IPS-18a (cell line): ENCODE measurements at regions not wholly inside any gene's neighbourhood (a gene's known extent, or its start where the extent isn't known, plus 50 kb on each side); places are given as distances from the start of the nearest gene placed in this dataset.

Source experiments
- H3K27ac ChIP-seq: one replicate; pipeline ENCODE4 v1.5.1; 2013; ENCODE audit warnings: low read length
- H3K27me3 ChIP-seq: one replicate; pipeline ENCODE4 v1.6.1; 2013; ENCODE audit warnings: mild to moderate bottlenecking, low read length; ENCODE audit not compliant: control insufficient read depth, insufficient read depth
- H3K36me3 ChIP-seq: one replicate; pipeline ENCODE4 v1.6.1; 2013; ENCODE audit warnings: low read depth, low read length; ENCODE audit not compliant: control insufficient read depth
- H3K4me1 ChIP-seq: one replicate; pipeline ENCODE4 v1.6.1; 2013; ENCODE audit warnings: low read depth, low read length; ENCODE audit not compliant: control insufficient read depth
- H3K4me3 ChIP-seq: one replicate; pipeline ENCODE4 v1.5.1; 2013; ENCODE audit warnings: low read length
- H3K9ac ChIP-seq: one replicate; pipeline ENCODE4 v1.6.1; 2013; ENCODE audit warnings: mild to moderate bottlenecking, low read length, moderate library complexity
- H3K9me3 ChIP-seq: one replicate; pipeline ENCODE4 v1.6.1; 2013; ENCODE audit warnings: low read depth, low read length; ENCODE audit not compliant: control insufficient read depth

DNA sequence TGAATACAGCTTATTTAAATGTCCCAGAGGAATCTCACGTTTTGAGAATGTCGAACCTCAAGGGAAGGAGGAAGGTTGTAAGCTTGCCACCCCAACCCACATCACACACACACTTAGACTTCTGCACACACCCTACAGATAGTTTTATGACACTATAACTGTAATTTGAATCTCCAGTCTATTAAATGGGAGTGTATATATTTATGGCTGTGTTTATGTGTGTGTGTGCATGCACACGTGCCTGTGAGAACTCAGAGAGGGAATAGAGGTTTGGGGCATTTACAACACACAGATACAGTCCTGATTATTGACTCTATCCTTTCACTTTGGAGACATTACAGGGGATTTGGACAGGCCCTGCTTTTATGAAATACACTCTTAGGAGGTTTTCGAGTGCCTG lies 171.5 kb upstream of the MAF start:
- H3K9me3 ChIP-seq = no peaks in the 10 kb centered on the region
- peaks cover 15% of the 10 kb centered on the region for H3K4me1 ChIP-seq
- H3K27me3 ChIP-seq = peaks cover 12% of the 10 kb centered on the region
- H3K27ac ChIP-seq = no peak overlapping the region
- H3K36me3 ChIP-seq = no peaks in the 10 kb centered on the region
- no peak overlapping the region for H3K4me3 ChIP-seq
- H3K9ac ChIP-seq = no peak overlapping the region

DNA sequence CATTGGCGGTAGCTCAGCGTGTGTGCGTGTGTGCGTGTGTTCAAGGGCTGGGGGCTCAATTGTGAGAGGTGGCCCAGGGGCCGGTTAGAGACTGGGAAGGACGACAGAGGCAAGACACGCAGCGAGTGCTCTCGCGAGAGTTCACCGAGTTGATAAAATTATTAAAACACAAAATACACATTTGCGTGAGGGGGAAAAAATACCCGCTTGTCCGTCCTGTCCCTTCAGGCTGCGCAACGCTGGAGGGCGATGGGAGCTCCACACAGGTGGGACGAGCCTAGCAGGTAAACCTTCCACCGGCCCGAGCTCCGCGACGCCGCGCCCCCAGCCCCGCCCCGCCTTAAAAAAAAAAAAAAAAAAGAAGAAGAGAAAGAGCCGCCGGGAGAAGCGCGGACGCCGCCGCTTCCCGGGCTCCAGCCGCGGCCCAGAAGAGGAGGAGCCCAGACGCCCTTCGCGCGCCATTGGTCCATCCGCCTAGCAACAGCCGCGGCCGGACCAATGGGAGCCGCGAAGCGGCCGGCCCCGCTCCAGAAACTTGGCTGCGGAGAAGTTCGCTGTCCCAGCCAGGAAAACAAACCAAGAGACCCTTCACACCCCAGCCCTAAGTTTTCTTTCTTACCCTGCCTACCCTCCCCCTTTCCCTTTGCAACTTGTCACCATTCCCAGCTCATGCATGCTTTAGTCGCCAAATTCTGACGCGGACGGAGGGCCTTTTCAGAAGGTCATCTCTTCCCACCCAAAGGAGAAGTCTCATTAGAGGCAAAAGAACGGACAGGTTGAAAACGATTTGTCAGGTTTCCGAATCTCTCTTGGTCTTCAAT lies 169.9 kb upstream of the MAF start:
- H3K27me3 ChIP-seq = peaks cover 12% of the 10 kb centered on the region
- peaks cover 6% of the 10 kb centered on the region for H3K4me1 ChIP-seq
- H3K36me3 ChIP-seq = no peaks in the 10 kb centered on the region
- peak overlapping the region; percentile 80 for H3K4me3 ChIP-seq
- H3K9ac ChIP-seq = peak overlapping the region; percentile 63
- H3K9me3 ChIP-seq = no peaks in the 10 kb centered on the region
- no peak overlapping the region for H3K27ac ChIP-seq

- no peaks in the 10 kb centered on the region for H3K36me3 ChIP-seq
- peaks cover 12% of the 10 kb centered on the region for H3K27me3 ChIP-seq
- H3K27ac ChIP-seq = no peak overlapping the region
- peak overlapping the region; percentile 65 for H3K4me3 ChIP-seq
- H3K9ac ChIP-seq = peak overlapping the region; percentile 47
- H3K9me3 ChIP-seq = no peaks in the 10 kb centered on the region
- H3K4me1 ChIP-seq = peaks cover 6% of the 10 kb centered on the region
These were observed 169.3 kb upstream of the MAF start for GRCh38 chr16:79769928-79770243.

GRCh38 chr16:79769270-79769927 lies 168.9 kb upstream of the MAF start:
- Histone ChIP-seq H3K27ac (no peak overlapping the region), H3K36me3 (no peaks in the 10 kb centered on the region), H3K9me3 (no peaks in the 10 kb centered on the region), H3K4me1 (peaks cover 6% of the 10 kb centered on the region), H3K27me3 (peaks cover 12% of the 10 kb centered on the region), H3K9ac (no peak overlapping the region), H3K4me3 (no peak overlapping the region)

- Histone ChIP-seq H3K27ac (no peak overlapping the region), H3K9ac (no peak overlapping the region), H3K27me3 (peaks cover 12% of the 10 kb centered on the region), H3K9me3 (no peaks in the 10 kb centered on the region), H3K4me1 (peaks cover 6% of the 10 kb centered on the region), H3K36me3 (no peaks in the 10 kb centered on the region), H3K4me3 (no peak overlapping the region)
These were observed 167.9 kb upstream of the MAF start for GRCh38 chr16:79768276-79768970.

DNA sequence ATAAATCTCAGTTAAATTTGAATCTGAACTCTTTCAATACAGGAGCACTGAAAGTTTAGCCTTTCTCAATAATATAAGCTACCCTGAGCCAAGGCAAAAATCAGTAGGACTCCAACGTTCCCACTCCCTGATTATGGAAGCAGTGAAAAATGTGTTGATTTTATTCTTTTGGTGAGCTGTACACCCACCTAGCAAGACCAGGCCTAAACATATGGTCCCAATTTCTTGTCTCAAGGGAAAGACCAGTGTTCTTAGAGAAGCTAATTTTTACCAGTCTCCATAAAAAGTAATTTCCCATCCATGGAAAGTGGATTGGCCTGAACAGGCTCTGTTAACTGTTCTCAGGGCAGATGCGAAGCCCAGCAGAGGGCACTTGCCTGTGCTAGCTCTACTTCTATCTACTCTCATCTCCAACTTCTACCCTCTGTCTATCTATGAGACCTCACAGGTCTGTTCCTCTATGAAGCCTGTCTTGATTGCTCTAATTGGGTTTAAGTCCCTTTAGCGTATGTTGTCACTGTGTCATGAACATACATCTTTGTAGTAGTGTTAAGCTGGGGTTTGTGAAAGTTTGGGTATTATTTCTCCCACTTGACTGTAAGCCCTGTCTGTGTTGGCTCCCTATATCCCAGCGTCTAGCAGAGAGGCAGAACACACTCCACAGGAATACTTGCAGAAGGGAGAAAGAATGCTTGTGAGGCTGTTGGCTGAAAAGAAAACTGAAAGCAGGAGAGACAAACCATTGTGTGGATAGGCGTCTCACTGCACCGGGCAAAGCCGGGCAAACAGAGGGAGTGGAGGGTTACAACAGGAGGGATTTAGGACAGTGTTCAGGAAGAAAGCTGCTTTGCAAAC lies 167.1 kb upstream of the MAF start:
- peaks cover 6% of the 10 kb centered on the region for H3K4me1 ChIP-seq
- H3K27me3 ChIP-seq = peaks cover 12% of the 10 kb centered on the region
- no peaks in the 10 kb centered on the region for H3K36me3 ChIP-seq
- H3K9me3 ChIP-seq = no peaks in the 10 kb centered on the region
- no peak overlapping the region for H3K9ac ChIP-seq
- no peak overlapping the region for H3K4me3 ChIP-seq
- H3K27ac ChIP-seq = no peak overlapping the region

- Histone ChIP-seq H3K4me1 (peaks cover 2% of the 10 kb centered on the region), H3K27me3 (peaks cover under 1% of the 10 kb centered on the region), H3K36me3 (no peaks in the 10 kb centered on the region), H3K4me3 (no peak overlapping the region), H3K27ac (no peak overlapping the region), H3K9me3 (no peaks in the 10 kb centered on the region), H3K9ac (no peak overlapping the region)
These were observed 165.4 kb upstream of the MAF start for GRCh38 chr16:79765901-79766394.

- H3K36me3 ChIP-seq = no peaks in the 10 kb centered on the region
- H3K4me3 ChIP-seq = no peak overlapping the region
- no peaks in the 10 kb centered on the region for H3K4me1 ChIP-seq
- no peak overlapping the region for H3K9ac ChIP-seq
- H3K27me3 ChIP-seq = no peaks in the 10 kb centered on the region
- H3K9me3 ChIP-seq = no peaks in the 10 kb centered on the region
- no peak overlapping the region for H3K27ac ChIP-seq
These were observed 164.9 kb upstream of the MAF start for GRCh38 chr16:79765431-79765830.

DNA sequence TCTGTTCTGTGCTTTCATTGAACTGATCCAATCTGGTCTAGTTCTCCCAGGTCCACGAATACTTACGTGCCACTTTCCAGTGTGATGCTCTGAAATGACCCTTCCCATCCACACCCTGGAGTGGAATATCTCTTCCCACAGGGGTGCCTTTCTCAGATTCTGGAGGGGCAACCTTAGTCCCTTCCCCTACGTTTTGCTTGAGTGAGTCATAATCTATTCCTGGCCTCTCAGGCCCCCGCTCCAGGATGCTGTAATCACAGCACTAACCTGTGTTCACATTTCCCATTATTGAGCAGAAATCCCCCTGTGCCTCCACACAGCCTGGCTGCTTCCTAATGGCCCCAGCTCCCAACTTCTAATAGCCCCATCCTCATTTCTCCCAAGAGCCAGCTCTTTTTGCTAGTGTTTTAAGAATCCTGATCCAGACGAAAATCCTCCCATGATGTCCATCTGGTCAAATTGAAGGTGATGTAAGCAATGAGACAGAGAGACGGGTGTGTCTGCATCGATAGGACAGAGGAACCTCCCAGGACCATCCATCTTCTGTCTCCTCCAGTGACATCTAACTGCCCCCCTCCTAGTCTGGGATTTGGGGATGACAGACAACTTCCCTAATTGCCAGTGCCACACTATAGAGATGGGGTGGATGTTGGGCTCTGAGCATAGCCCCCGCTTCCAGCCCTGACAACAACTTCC lies 164.0 kb upstream of the MAF start:
- no peaks in the 10 kb centered on the region for H3K36me3 ChIP-seq
- no peaks in the 10 kb centered on the region for H3K27me3 ChIP-seq
- H3K9me3 ChIP-seq = no peaks in the 10 kb centered on the region
- H3K4me3 ChIP-seq = no peak overlapping the region
- no peak overlapping the region for H3K9ac ChIP-seq
- no peaks in the 10 kb centered on the region for H3K4me1 ChIP-seq
- no peak overlapping the region for H3K27ac ChIP-seq

GRCh38 chr16:79762217-79762616 lies 161.7 kb upstream of the MAF start:
- Histone ChIP-seq H3K9ac (no peak overlapping the region), H3K27me3 (no peaks in the 10 kb centered on the region), H3K27ac (no peak overlapping the region), H3K4me1 (no peaks in the 10 kb centered on the region), H3K4me3 (no peak overlapping the region), H3K9me3 (no peaks in the 10 kb centered on the region), H3K36me3 (no peaks in the 10 kb centered on the region)
